ENCODE measurements at regions not wholly inside any gene's neighbourhood (a gene's known extent, or its start where the extent isn't known, plus 50 kb on each side); places are given as distances from the start of the nearest gene placed in this dataset.

DNA sequence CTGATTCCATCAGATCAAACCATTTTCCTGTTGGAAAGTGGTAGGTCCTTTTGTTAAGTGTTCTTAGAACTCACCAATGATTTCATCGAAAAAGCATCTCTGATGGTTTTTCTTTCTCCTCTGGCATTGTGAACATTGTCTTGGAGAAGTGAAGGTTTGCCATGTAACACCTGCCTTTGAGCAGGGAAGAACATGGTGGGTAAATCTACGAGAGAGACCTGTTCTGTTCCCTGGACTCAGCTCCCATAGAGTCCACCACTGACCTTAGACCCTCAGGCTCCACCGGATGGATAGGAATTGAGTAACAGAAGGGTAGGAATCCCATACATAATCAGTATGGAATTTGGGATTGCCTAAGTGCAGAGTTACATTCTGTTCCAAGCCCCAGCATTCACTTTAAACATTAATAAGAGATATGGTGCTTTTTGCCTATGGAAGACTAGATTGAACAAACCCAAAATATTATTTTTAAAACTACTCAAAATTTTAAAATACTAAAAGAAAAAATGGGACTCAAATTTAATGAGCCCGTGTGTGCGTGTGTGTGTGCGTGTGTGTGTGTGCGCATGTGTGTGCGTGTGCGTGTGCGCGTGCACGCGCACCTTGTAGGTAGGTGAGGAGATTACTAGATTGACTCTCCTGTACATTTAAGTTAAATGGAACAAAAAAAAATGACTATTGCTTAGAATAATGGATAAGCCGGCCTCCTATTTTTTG is 92.0 kb downstream of the C9orf152 start:
- peaks cover 10 to 26% of the 10 kb centered on the region in 2 experiments for H3K36me3 ChIP-seq (ENCODE audit: control insufficient read depth in 2 of 2, insufficient read depth in 2 of 2, low read length in 1 of 2)
- no peaks in the 10 kb centered on the region for H3K27me3 ChIP-seq (replicated peaks in 1 of 2; ENCODE audit: control insufficient read depth in 2 of 2, insufficient read depth in 2 of 2, low read length in 1 of 2)
- DNase-seq (ENCODE audit: low read depth, low spot score) = no peak
- TF ChIP-seq ZBED1 (IDR thresholded peaks at IDR 0.05; ENCODE audit: borderline replicate concordance) = no peak
- TF ChIP-seq, protein P1, sequence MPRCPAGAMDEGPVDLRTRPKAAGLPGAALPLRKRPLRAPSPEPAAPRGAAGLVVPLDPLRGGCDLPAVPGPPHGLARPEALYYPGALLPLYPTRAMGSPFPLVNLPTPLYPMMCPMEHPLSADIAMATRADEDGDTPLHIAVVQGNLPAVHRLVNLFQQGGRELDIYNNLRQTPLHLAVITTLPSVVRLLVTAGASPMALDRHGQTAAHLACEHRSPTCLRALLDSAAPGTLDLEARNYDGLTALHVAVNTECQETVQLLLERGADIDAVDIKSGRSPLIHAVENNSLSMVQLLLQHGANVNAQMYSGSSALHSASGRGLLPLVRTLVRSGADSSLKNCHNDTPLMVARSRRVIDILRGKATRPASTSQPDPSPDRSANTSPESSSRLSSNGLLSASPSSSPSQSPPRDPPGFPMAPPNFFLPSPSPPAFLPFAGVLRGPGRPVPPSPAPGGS (IDR thresholded peaks at IDR 0.05; ENCODE audit: borderline replicate concordance, insufficient read depth, low read depth, low read length, poor library complexity, severe bottlenecking) = peak; percentile 64
- TF ChIP-seq, protein P2, sequence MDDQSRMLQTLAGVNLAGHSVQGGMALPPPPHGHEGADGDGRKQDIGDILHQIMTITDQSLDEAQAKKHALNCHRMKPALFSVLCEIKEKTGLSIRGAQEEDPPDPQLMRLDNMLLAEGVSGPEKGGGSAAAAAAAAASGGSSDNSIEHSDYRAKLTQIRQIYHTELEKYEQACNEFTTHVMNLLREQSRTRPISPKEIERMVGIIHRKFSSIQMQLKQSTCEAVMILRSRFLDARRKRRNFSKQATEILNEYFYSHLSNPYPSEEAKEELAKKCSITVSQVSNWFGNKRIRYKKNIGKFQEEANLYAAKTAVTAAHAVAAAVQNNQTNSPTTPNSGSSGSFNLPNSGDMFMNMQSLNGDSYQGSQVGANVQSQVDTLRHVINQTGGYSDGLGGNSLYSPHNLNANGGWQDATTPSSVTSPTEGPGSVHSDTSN (IDR thresholded peaks at IDR 0.05; ENCODE audit: insufficient replicate concordance, low read depth, low read length) = peak; percentile 7
- no peak overlapping the region for H3K27ac ChIP-seq (ENCODE audit: control insufficient read depth, insufficient read depth)
- H2AFZ ChIP-seq (ENCODE audit: control insufficient read depth, low read depth, low read length) = no peak overlapping the region
- H4K20me1 ChIP-seq (ENCODE audit: control insufficient read depth, insufficient read depth) = peaks cover 7% of the 10 kb centered on the region
- ATAC-seq = no peak
- ChIA-PET RAD21 (ENCODE audit: unreplicated experiment) (interaction anchor here (1.2 to 1.9 kb wide), 2 partner anchors 12 to 14 kb away, joined by 3 to 6 read pairs; no protein-coding TSS in a partner anchor), CTCF (no interaction called here), SMC1A (ENCODE audit: uncharacterized antibody, unreplicated experiment) (interaction anchor here (1.0 to 3.0 kb wide), 5 partner anchors 11 to 29 kb away, joined by 4 to 14 read pairs (median 4); no protein-coding TSS in a partner anchor), POLR2A (interaction anchor here (0.5 kb wide), 1 partner anchor 45 kb away, joined by 3 read pairs; no protein-coding TSS in a partner anchor)
- WGBS (ENCODE audit: insufficient coverage, insufficient replicate concordance, low lambda C conversion rate, missing lambda C conversion rate) = 90% methylated on average over 14 of the region's 14 CpGs
- H3K4me1 ChIP-seq (ENCODE audit: control insufficient read depth, insufficient read depth, low read length) = peaks cover 6% of the 10 kb centered on the region
- peaks cover 61% of the 10 kb centered on the region for H3K79me2 ChIP-seq (ENCODE audit: control insufficient read depth, insufficient read depth, low read length)
- no peak overlapping the region for H3K4me2 ChIP-seq (ENCODE audit: control insufficient read depth, insufficient read depth)
- BruUV-seq (replicated peaks) = no TSS peak
- H3K4me3 ChIP-seq = no peak overlapping the region
- H3K9ac ChIP-seq (ENCODE audit: control insufficient read depth, insufficient read depth, low read length) = no peak overlapping the region
- in situ Hi-C loops (cut with MboI) = no loop called here
- no peaks in the 10 kb centered on the region for H3K9me3 ChIP-seq (replicated peaks; ENCODE audit: control insufficient read depth, insufficient read depth, low read length)
- intact Hi-C loops (cut with micrococcal nuclease; ENCODE audit: unreplicated experiment) = no loop called here
- FAIRE-seq = no peak
